B cell (primary cell): ENCODE measurements at regions not wholly inside any gene's neighbourhood (a gene's known extent, or its start where the extent isn't known, plus 50 kb on each side); places are given as distances from the start of the nearest gene placed in this dataset.

ENCODE experiments used
- ATAC-seq: fragments of 200-7000 bp; cut with Tn5 transposase; one replicate; pipeline ENCODE4 v1.10.0; 2021; ENCODE audit warnings: low read depth, mild to moderate bottlenecking, moderate number of reproducible peaks, moderate library complexity
- CTCF ChIA-PET: fragments of 350-600 bp; sonication (Branson Sonifier 250); formaldehyde crosslinking; loops from one replicate; lab custom pipeline; 2021; ENCODE audit warnings: antibody characterized with exemption, inconsistent platforms; lab: Charles Lee
- POLR2A ChIA-PET: fragments of 350-600 bp; sonication (Branson Sonifier 250); formaldehyde crosslinking; loops from one replicate; lab custom pipeline; 2021; ENCODE audit warnings: antibody characterized with exemption; lab: Charles Lee
- DNase-seq: peaks from one replicate; pipeline ENCODE4 v3.0.0; 2013
- H2AFZ ChIP-seq: 2 replicates; pipeline ENCODE4 v1.6.1; 2012; ENCODE audit warnings: mild to moderate bottlenecking, low read depth, low read length; ENCODE audit not compliant: insufficient read depth, poor library complexity, severe bottlenecking
- H3K27ac ChIP-seq, 2 donors: 1 replicate in 1 of 2; 2 replicates in 1 of 2; pipeline ENCODE4 v1.5.1; 2012 to 2013; ENCODE audit warnings: low read length in 2 of 2, mild to moderate bottlenecking in 2 of 2, moderate library complexity in 1 of 2
- H3K27me3 ChIP-seq, 4 experiments: fragments of 200-600 bp in 1 of 4; sonication (generic) in 1 of 4; replicated peaks in 1 of 4; 1 replicate in 2 of 4; 2 replicates in 2 of 4; pipeline versions ENCODE4 v1.6.1 to v1.7.0; 2013 to 2016; ENCODE audit warnings: low read length in 3 of 4, mild to moderate bottlenecking in 2 of 4, mixed read lengths in 1 of 4, moderate library complexity in 1 of 4; ENCODE audit not compliant: insufficient read depth in 4 of 4, control insufficient read depth in 3 of 4; ENCODE audit errors: control extremely low read depth in 1 of 4
- H3K36me3 ChIP-seq, 2 experiments: replicated peaks in 1 of 2; 1 replicate in 1 of 2; 2 replicates in 1 of 2; pipeline versions ENCODE4 v1.6.1 to v1.7.1; 2013; ENCODE audit warnings: low read length in 1 of 2; ENCODE audit not compliant: insufficient read depth in 2 of 2, control insufficient read depth in 1 of 2; ENCODE audit errors: control extremely low read depth in 1 of 2, extremely low read depth in 1 of 2
- H3K4me1 ChIP-seq, 2 donors: fragments of 200-600 bp in 1 of 2; sonication (generic) in 1 of 2; 1 replicate in 1 of 2; 2 replicates in 1 of 2; pipeline versions ENCODE4 v1.5.1 to v1.6.1; 2013 to 2017; ENCODE audit warnings: low read length in 2 of 2; ENCODE audit not compliant: control insufficient read depth in 2 of 2, insufficient read depth in 2 of 2
- H3K4me2 ChIP-seq: replicated peaks from 2 replicates; pipeline ENCODE3; 2012; ENCODE audit warnings: mild to moderate bottlenecking, low read depth, low read length; ENCODE audit not compliant: poor library complexity, severe bottlenecking
- H3K4me3 ChIP-seq, 5 experiments: fragments of 200-600 bp in 1 of 5; sonication (generic) in 1 of 5; 1 replicate in 3 of 5; 2 replicates in 2 of 5; pipeline versions ENCODE4 v1.5.1 to v1.7.0; 2011 to 2016; ENCODE audit warnings: low read length in 4 of 5, mild to moderate bottlenecking in 4 of 5, low read depth in 2 of 5, control low read depth in 1 of 5, moderate library complexity in 1 of 5; ENCODE audit not compliant: insufficient read depth in 1 of 5; ENCODE audit errors: control extremely low read depth in 1 of 5, extremely low read depth in 1 of 5
- H3K79me2 ChIP-seq: fragments of 200-600 bp; sonication (generic); one replicate; pipeline ENCODE4 v1.6.0; 2016; ENCODE audit warnings: low read length; ENCODE audit not compliant: control insufficient read depth, insufficient read depth
- H3K9ac ChIP-seq: fragments of 200-600 bp; sonication (generic); 2 replicates; pipeline ENCODE4 v1.6.1; 2017; ENCODE audit warnings: mild to moderate bottlenecking, low read length, moderate library complexity
- H3K9me3 ChIP-seq, 3 donors: one replicate each; pipeline versions ENCODE4 v1.6.1 to v1.7.1; 2013; ENCODE audit warnings: low read length in 2 of 3; ENCODE audit not compliant: control insufficient read depth in 2 of 3, insufficient read depth in 1 of 3; ENCODE audit errors: control extremely low read depth in 1 of 3
- H4K20me1 ChIP-seq: 2 replicates; pipeline ENCODE4 v1.6.0; 2012; ENCODE audit warnings: mild to moderate bottlenecking, low read length; ENCODE audit not compliant: insufficient read depth, control insufficient read depth, poor library complexity, severe bottlenecking
- H3K27ac Mint-ChIP-seq: one replicate; pipeline ENCODE4 v1.8.0; 2021; ENCODE audit warnings: mixed read lengths
- H3K27me3 Mint-ChIP-seq: one replicate; pipeline ENCODE4 v1.8.0; 2021; ENCODE audit warnings: mixed read lengths
- H3K4me1 Mint-ChIP-seq: one replicate; pipeline ENCODE4 v1.8.0; 2021; ENCODE audit warnings: mixed read lengths
- H3K4me3 Mint-ChIP-seq: one replicate; pipeline ENCODE4 v1.8.0; 2021; ENCODE audit warnings: mixed read lengths
- H3K9me3 Mint-ChIP-seq: one replicate; pipeline ENCODE4 v1.8.0; 2022; ENCODE audit warnings: mixed read lengths; ENCODE audit not compliant: insufficient read depth
- WGBS: methylation state at CpG from one replicate; pipeline ENCODE4 v1.1.5; 2013; ENCODE audit warnings: missing lambda C conversion rate; ENCODE audit not compliant: insufficient coverage; 5-methylcytosine and 5-hydroxymethylcytosine counted together
- intact Hi-C: fragments of 100-400 bp; cut with micrococcal nuclease; formaldehyde crosslinking; loops from one replicate; pipeline ENCODE4 v1.10.0; 2022
- TF ChIP-seq, protein P1 (sequence below): fragments of 200-600 bp; IDR thresholded peaks from one replicate; pipeline ENCODE4 v1.8.0; 2022; ENCODE audit warnings: antibody characterized with exemption, mild to moderate bottlenecking

DNA sequence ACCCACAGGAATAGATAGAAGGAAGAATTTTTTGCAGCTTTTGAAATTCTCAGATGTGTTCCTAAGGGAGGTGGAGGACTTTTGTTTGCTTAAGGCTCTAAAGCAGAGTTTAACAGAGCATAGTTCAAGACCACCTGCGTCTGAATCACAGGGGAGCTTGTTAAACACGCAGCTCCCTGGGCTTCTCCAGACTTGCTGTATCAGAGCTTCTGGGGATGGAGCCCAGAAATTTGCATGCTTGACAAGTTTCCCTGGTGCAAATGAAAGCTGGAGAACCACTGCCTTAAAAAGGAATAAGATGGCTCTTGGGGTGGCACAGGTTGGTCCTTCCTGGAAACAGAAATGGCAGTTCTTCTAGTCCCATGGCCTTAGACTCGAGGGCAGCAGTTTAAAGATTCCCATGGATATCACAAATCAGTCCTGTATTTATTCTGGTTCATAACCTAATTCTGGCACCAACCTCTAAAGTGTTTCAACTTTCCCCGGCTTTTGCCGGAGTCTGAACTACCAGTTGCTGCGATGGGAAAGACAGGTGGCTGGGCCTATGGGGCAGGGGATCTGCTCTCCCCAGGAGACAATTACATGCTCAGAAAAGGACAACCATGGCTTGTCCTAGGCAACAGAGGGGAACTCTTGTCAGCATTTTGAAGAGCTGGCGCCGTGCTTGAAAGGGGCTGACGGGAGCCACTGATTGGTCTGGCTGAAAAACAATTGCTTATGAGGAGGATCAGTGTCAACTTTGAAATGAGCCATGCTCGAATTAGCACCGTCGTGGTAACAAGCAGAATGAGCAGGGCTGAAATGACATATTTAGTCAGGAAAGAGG lies 599.6 kb downstream of the CCDC171 start:
- Histone ChIP-seq H3K9ac (no peak overlapping the region), H3K4me3 (no peak overlapping the region), H4K20me1 (no peaks in the 10 kb centered on the region), H3K9me3 (peaks cover 0 to 6% (median 0%) of the 10 kb centered on the region in 3 donors), H3K4me2 (no peak overlapping the region), H3K79me2 (no peaks in the 10 kb centered on the region), H3K27me3 (no peaks in the 10 kb centered on the region), H3K4me1 (no peaks in the 10 kb centered on the region), H3K27ac (no peak overlapping the region), H2AFZ (no peak overlapping the region), H3K36me3 (no peaks in the 10 kb centered on the region)
- no peak for DNase-seq
- Mint-ChIP-seq H3K27me3 (peaks cover 13% of the 10 kb centered on the region), H3K27ac (no peak overlapping the region), H3K4me3 (no peak overlapping the region), H3K9me3 (peaks cover 3% of the 10 kb centered on the region), H3K4me1 (peaks cover 3% of the 10 kb centered on the region)
- ATAC-seq, result no peak
- intact Hi-C loops, result no loop called here
- WGBS, result 90% methylated on average over 11 of the region's 12 CpGs
- TF ChIP-seq, protein P1, sequence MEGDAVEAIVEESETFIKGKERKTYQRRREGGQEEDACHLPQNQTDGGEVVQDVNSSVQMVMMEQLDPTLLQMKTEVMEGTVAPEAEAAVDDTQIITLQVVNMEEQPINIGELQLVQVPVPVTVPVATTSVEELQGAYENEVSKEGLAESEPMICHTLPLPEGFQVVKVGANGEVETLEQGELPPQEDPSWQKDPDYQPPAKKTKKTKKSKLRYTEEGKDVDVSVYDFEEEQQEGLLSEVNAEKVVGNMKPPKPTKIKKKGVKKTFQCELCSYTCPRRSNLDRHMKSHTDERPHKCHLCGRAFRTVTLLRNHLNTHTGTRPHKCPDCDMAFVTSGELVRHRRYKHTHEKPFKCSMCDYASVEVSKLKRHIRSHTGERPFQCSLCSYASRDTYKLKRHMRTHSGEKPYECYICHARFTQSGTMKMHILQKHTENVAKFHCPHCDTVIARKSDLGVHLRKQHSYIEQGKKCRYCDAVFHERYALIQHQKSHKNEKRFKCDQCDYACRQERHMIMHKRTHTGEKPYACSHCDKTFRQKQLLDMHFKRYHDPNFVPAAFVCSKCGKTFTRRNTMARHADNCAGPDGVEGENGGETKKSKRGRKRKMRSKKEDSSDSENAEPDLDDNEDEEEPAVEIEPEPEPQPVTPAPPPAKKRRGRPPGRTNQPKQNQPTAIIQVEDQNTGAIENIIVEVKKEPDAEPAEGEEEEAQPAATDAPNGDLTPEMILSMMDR, result no peak
- POLR2A ChIA-PET, result no interaction called here
- CTCF ChIA-PET, result no interaction called here

DNA sequence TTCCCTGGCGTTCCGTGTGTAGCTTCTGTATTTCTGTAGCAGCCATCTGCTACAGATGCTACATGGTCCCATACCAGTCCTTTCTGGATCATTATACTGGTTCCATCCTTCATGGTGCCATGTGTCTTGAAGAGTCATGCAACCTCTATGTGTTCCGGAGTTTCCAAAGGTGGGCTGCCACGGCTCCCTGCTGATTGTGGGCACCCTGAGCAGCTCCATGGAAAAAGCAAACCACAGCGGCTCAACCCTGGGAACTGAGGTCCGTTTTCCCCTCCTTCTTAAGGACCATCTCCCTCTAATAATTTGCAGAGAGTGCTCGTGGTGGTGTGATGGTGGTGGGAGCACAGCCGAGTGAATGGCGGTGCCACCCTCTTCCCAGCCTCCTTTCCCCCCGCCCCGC lies 600.4 kb downstream of the CCDC171 start:
- H4K20me1 ChIP-seq, result no peaks in the 10 kb centered on the region
- H3K4me2 ChIP-seq, result no peak overlapping the region
- no peak overlapping the region for H3K27ac ChIP-seq
- Mint-ChIP-seq H3K9me3 (peaks cover 3% of the 10 kb centered on the region), H3K4me3 (no peak overlapping the region), H3K27ac (no peak overlapping the region), H3K27me3 (peaks cover 14% of the 10 kb centered on the region), H3K4me1 (peaks cover 3% of the 10 kb centered on the region)
- DNase-seq, result no peak
- H3K9me3 ChIP-seq, result peaks cover 0 to 4% (median 0%) of the 10 kb centered on the region in 3 donors
- H3K4me1 ChIP-seq, result no peaks in the 10 kb centered on the region
- no peak for ATAC-seq
- CTCF ChIA-PET, result no interaction called here
- H3K9ac ChIP-seq, result no peak overlapping the region
- no peak overlapping the region for H3K4me3 ChIP-seq
- whole genome bisulfite sequencing, result 91% methylated on average over 9 of the region's 11 CpGs
- no peaks in the 10 kb centered on the region for H3K27me3 ChIP-seq
- TF ChIP-seq, protein P1, result no peak
- no peaks in the 10 kb centered on the region for H3K36me3 ChIP-seq
- intact Hi-C loops, result no loop called here
- no peaks in the 10 kb centered on the region for H3K79me2 ChIP-seq
- POLR2A ChIA-PET, result no interaction called here
- no peak overlapping the region for H2AFZ ChIP-seq
